HG03025 (cell line): ENCODE measurements at regions not wholly inside any gene's neighbourhood (a gene's known extent, or its start where the extent isn't known, plus 50 kb on each side); places are given as distances from the start of the nearest gene placed in this dataset.
"Not testable (repeated sequence)": the region's sequence is repeated elsewhere in the genome, so short reads cannot be mapped to it uniquely, and the experiment has no call there.

Experiments used
- ATAC-seq: cut with Tn5 transposase; IDR thresholded peaks from one replicate; pipeline ENCODE4 v1.9.1; 2021; ENCODE audit warnings: mild to moderate bottlenecking, moderate library complexity; ENCODE audit not compliant: unreplicated experiment, low FRiP score

DNA sequence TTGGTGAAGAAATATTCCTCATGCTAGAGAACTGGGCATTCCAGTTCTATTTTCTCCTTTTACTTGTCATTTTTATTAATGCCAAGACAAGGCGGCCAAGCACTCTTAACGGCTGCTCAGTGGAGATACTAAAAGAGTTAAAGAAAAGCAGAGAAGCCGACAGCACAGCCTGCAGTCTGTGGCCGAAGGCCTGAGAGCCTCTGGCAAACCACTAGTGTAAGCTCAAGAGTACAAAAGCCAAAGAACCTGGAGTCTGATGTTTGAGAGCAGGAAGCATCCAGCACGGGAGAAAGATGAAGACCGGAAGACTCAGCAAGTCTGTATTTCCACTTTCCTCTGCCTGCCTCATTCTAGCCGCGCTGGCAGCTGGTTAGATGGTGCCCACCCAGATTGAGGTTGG, 167.1 kb upstream of the FUT9 start:
- ATAC-seq = no peak

GRCh38 chr6:95856876-95857364, 158.9 kb upstream of the FUT9 start:
- ATAC-seq = no peak

DNA sequence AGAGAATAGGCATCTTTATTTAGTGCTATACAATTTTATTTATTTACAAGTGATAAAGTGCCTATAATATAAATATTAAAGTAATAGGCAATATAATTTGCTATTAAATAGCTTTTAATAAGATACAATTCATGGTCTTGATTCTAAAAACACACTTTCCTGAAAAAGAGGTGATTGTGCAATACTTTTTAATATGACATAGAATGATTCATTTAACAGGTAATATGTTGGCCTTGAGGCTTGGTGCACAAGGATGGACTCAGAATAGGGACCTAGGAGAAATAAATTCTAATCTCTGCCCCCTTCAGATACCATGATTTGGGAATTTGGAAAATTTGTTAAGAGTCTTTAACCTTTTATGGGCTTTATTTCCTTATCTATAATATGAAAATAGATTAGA, 149.9 kb upstream of the FUT9 start:
- ATAC-seq = no peak

GRCh38 chr6:95866732-95867131, 149.0 kb upstream of the FUT9 start:
- peak; percentile 61 for ATAC-seq

DNA sequence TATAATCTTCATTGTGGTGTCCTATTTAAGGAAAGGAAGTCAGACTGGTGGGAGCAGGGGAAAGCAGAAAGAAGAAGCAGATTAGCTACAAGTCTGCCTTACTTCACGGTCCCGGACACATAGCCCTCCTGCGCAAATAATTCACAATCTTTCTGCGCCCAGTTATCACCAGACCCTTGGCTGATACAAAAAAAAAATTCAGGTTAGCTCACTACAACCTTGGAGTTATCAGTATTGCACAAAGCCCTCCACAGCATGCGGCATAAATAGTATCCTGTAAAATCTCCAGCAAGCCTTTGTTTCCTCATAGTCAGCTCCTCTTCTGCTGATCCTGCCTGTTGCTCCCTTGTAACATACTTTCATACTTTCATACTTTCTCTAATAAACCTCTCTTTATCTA, 148.6 kb upstream of the FUT9 start:
- no peak for ATAC-seq

DNA sequence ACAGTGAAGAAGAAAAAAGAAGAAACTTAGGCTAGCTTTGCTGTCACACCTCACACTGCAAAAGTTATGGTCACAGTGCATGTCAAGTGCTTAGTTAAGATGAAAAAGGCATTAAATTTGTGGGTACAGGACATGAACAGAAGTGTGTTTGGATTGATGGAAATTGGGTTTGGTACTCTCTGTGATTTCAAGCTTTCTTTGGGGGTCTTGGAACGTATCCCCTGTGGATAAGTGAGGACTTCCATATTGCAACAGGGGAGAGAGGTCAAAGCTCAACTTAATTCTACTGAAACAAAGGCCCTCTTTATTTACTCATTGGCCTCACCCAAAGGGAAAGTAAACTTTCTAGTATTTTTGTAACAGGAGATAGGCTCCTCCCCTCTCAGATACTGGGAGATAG, 138.3 kb upstream of the FUT9 start:
- ATAC-seq = no peak

- no peak for ATAC-seq
These were observed 135.9 kb upstream of the FUT9 start for GRCh38 chr6:95879856-95880255.

- no peak for ATAC-seq
These were observed 133.4 kb upstream of the FUT9 start for GRCh38 chr6:95882371-95882770.

GRCh38 chr6:95888711-95889110, 127.1 kb upstream of the FUT9 start:
- not testable (repeated sequence) for ATAC-seq

- no peak for ATAC-seq
These were observed 110.6 kb upstream of the FUT9 start for GRCh38 chr6:95905132-95905531.

DNA sequence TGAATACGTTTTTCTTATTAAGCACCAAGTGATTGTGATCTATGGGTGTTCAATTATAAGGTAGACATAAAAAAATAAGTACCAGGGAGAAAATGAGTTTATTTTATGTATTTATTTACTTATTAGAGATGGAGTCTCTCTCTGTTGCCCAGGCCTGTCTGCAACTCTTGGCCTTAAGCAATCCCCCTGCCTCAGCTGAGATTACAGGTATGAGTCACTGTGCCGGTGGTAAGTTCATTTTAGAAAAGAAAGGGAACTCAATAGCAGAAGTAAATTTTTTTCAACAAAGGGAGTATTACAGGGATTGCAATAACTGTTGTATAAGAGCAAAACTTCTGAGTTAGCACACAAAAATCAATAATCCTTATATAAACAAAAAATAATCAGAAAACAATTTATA, 98.7 kb upstream of the FUT9 start:
- ATAC-seq = no peak

- ATAC-seq = no peak
These were observed 92.3 kb upstream of the FUT9 start for GRCh38 chr6:95923518-95923917.

DNA sequence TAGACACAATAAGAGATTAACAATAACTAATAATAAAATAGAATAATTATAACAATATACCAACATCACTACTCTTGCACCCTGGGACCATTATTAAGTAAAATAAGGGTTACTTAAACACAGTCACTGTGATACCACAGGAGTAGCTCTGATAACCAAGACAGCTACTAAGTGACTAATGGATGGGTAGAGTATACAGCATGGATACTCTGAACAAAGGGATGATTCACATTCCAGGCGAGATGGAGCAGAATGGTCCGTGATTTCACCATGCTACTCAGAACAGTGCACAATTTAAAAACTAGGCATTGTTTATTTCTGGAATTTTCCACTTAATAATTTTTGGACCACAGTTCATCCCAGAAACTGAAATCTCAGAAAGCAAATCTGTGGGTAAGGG, 80.0 kb upstream of the FUT9 start:
- no peak for ATAC-seq

DNA sequence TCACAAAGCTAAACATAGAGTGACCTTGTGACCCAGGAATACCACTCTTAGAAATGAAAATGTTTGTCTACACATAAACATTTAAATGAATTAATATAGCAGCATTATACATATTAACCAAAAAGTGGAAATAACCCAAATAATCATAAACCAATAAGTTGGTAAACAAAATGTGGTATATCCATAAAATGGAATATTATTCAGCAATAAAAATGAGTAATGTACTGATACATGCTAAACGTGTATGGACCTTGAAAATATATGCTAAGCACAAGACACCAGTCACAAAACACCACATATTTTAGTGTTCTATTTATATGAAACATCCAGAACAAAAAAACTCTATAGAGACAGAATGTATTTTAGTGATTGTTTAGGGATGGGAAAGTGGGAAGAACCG, 68.9 kb upstream of the FUT9 start:
- ATAC-seq = no peak

DNA sequence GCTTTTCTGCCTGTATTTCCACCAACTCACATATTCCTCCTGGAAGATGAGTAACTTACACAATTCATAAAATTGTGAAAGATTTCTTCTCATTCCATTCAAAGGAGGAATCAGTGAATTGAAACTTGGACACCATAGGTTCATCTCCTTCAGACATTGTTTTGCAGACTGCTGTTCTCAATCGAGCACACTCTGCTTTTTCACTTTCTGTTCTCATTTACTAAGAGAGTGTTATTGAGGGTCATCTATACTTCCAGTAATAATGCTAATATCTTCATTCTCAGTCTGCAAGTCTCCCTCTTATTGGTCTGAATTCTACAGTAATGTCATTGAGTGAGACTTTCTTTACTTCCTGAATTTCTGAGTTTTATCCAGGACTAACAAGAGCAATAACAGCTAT, 67.5 kb upstream of the FUT9 start:
- no peak for ATAC-seq

DNA sequence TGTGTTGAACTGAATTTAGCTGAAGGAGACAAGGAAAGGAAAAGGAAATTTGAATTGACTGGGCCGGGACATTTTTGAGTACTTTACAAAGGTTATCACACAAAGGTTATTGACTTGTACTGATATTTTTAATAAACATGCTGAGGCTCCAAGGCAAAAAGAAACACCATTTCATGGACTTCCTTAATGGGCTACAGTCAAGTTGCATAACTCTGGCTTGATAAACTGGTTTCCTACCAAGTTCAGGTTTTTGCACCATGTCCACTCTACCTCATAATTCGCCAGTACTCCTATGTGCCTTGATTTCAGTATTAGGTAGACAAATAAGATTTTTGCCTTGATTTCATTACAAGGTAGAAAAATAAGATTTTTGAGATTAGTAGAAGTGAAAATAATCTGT, 65.8 kb upstream of the FUT9 start:
- no peak for ATAC-seq

- no peak for ATAC-seq
These were observed 57.1 kb upstream of the FUT9 start for GRCh38 chr6:95958686-95959085.

- no peak for ATAC-seq
These were observed 56.5 kb upstream of the FUT9 start for GRCh38 chr6:95959261-95959660.
